Activated CD8-positive, alpha-beta memory T cell treated with anti-CD3 and anti-CD28 coated beads, Interleukin-2, amount 50 U/mL, for 24 hours (primary cell): ENCODE measurements at regions not wholly inside any gene's neighbourhood (a gene's known extent, or its start where the extent isn't known, plus 50 kb on each side); places are given as distances from the start of the nearest gene placed in this dataset.
"Not testable (repeated sequence)": the region's sequence is repeated elsewhere in the genome, so short reads cannot be mapped to it uniquely, and the experiment has no call there.

Experiments used
- DNase-seq: peaks from one replicate; pipeline ENCODE4 v3.0.0-alpha.2; 2020; ENCODE audit errors: extremely low read depth

- no peak for DNase-seq
These were observed 60.5 kb upstream of the PITX1 start for GRCh38 chr5:135094339-135095051.

GRCh38 chr5:135093483-135093882, 59.5 kb upstream of the PITX1 start:
- not testable (repeated sequence) for DNase-seq

- no peak for DNase-seq
These were observed 58.4 kb upstream of the PITX1 start for GRCh38 chr5:135092476-135092875.

- DNase-seq = no peak
These were observed 57.3 kb upstream of the PITX1 start for GRCh38 chr5:135091286-135091685.

- DNase-seq = no peak
These were observed 55.9 kb upstream of the PITX1 start for GRCh38 chr5:135089912-135090311.

- DNase-seq = no peak
These were observed 54.9 kb upstream of the PITX1 start for GRCh38 chr5:135088911-135089310.

GRCh38 chr5:135087950-135088349, 53.9 kb upstream of the PITX1 start:
- DNase-seq = no peak

GRCh38 chr5:135085936-135086725, 52.1 kb upstream of the PITX1 start:
- DNase-seq = no peak

- DNase-seq = no peak
These were observed 51.3 kb upstream of the PITX1 start for GRCh38 chr5:135085133-135085935.
